Spleen (tissue), 11 donors: ENCODE measurements at regions not wholly inside any gene's neighbourhood (a gene's known extent, or its start where the extent isn't known, plus 50 kb on each side); places are given as distances from the start of the nearest gene placed in this dataset.
A peak's percentile ranks its signal among the peaks of the same experiment; 100 is the strongest.

Source experiments
- DNase-seq: peaks from one replicate; pipeline ENCODE4 v3.0.0-alpha.2; 2020
- H3K27ac ChIP-seq, 8 donors: fragments of 200-600 bp; sonication (generic) in 7 of 8; 1 replicate in 4 of 8; 2 replicates in 4 of 8; pipeline versions ENCODE4 v1.5.0 to v1.8.0; 2016 to 2021; ENCODE audit warnings: inconsistent platforms in 4 of 8, mild to moderate bottlenecking in 4 of 8, moderate library complexity in 1 of 8
- H3K27me3 ChIP-seq, 7 donors: fragments of 200-600 bp; sonication (generic) in 6 of 7; replicated peaks in 1 of 7; 1 replicate in 4 of 7; 2 replicates in 3 of 7; pipeline versions ENCODE4 v1.5.0 to v1.8.0; 2016 to 2021; ENCODE audit warnings: inconsistent platforms in 3 of 7, mild to moderate bottlenecking in 1 of 7
- H3K36me3 ChIP-seq, 6 donors: fragments of 200-600 bp; sonication (generic) in 5 of 6; 1 replicate in 4 of 6; 2 replicates in 2 of 6; pipeline versions ENCODE4 v1.5.0 to v1.8.0; 2016 to 2021; ENCODE audit warnings: inconsistent platforms in 2 of 6
- H3K4me1 ChIP-seq, 6 donors: fragments of 200-600 bp; sonication (generic) in 5 of 6; 1 replicate in 3 of 6; 2 replicates in 3 of 6; pipeline versions ENCODE4 v1.5.0 to v1.8.0; 2016 to 2021; ENCODE audit warnings: inconsistent platforms in 3 of 6
- H3K4me3 ChIP-seq, 8 donors: fragments of 200-600 bp; sonication (generic) in 7 of 8; 1 replicate in 4 of 8; 2 replicates in 4 of 8; pipeline versions ENCODE4 v1.5.0 to v1.8.0; 2016 to 2021; ENCODE audit warnings: inconsistent platforms in 4 of 8, mild to moderate bottlenecking in 4 of 8, moderate library complexity in 2 of 8
- H3K9me3 ChIP-seq, 8 donors: fragments of 200-600 bp; sonication (generic) in 7 of 8; 1 replicate in 4 of 8; 2 replicates in 4 of 8; pipeline versions ENCODE4 v1.5.0 to v1.8.0; 2016 to 2021; ENCODE audit warnings: inconsistent platforms in 4 of 8
- POLR2A ChIP-seq, 3 donors: fragments of 450-650 bp; IDR thresholded peaks; one replicate each; pipeline ENCODE4 v1.5.1; 2017; ENCODE audit warnings: antibody characterized with exemption in 3 of 3, mild to moderate bottlenecking in 1 of 3
- POLR2AphosphoS5 ChIP-seq, 3 donors: sonication (generic); formaldehyde crosslinking; IDR thresholded peaks; one replicate each; pipeline ENCODE4 v1.5.1; 2017; ENCODE audit warnings: antibody characterized with exemption in 3 of 3
- WGBS, 5 donors: extraction: QIAGEN DNeasy Blood & Tissue Kit in 3 of 5; methylation state at CpG; one replicate each; pipeline versions ENCODE4 v1.1.5 to v1.1.7; 2013 to 2018; 5-methylcytosine and 5-hydroxymethylcytosine counted together
- intact Hi-C: fragments of 100-400 bp; cut with DNase I; formaldehyde crosslinking; loops from one replicate; pipeline ENCODE4 v1.15.0; 2023; ENCODE audit warnings: low total_unique reads
- TF ChIP-seq, protein P1 (sequence below), 11 experiments: fragments of 200-600 bp in 7 of 11; fragments of 450-650 bp in 4 of 11; sonication (generic) in 4 of 11; IDR thresholded peaks in 8 of 11; conservative IDR thresholded peaks in 3 of 11; 1 replicate in 7 of 11; 2 replicates in 4 of 11; pipeline versions ENCODE4 v1.4.0 to v1.8.0; 2016 to 2021; ENCODE audit warnings: antibody characterized with exemption in 11 of 11, inconsistent platforms in 4 of 11, mild to moderate bottlenecking in 1 of 11
- donor health status: healthy with polysubstance abuse.
- donor health status: DM: no; HTN: no; CAD: no; lungs with moderate emphysema.
- donor health status: DM: no; HTN: no; CAD: no.
- donor health status: Bipolar disorder and iron deficiency.
- donor health status: healthy.
- donor health status: DM: no; HTN: no; CAD: no.
- donor health status: DM: yes; HTN: yes; CAD: no.

- no peak overlapping the region for H3K4me3 ChIP-seq
- no peak overlapping the region for H3K27ac ChIP-seq
- intact Hi-C loops: no loop called here
- H3K36me3 ChIP-seq: no peaks in the 10 kb centered on the region
- no peaks in the 10 kb centered on the region for H3K9me3 ChIP-seq
- peaks cover 0 to 4% (median 0%) of the 10 kb centered on the region in 7 donors for H3K27me3 ChIP-seq
- H3K4me1 ChIP-seq: no peaks in the 10 kb centered on the region
- DNase-seq: no peak
- TF ChIP-seq, protein P1, sequence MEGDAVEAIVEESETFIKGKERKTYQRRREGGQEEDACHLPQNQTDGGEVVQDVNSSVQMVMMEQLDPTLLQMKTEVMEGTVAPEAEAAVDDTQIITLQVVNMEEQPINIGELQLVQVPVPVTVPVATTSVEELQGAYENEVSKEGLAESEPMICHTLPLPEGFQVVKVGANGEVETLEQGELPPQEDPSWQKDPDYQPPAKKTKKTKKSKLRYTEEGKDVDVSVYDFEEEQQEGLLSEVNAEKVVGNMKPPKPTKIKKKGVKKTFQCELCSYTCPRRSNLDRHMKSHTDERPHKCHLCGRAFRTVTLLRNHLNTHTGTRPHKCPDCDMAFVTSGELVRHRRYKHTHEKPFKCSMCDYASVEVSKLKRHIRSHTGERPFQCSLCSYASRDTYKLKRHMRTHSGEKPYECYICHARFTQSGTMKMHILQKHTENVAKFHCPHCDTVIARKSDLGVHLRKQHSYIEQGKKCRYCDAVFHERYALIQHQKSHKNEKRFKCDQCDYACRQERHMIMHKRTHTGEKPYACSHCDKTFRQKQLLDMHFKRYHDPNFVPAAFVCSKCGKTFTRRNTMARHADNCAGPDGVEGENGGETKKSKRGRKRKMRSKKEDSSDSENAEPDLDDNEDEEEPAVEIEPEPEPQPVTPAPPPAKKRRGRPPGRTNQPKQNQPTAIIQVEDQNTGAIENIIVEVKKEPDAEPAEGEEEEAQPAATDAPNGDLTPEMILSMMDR (IDR thresholded peaks at IDR 0.05 in 8 of 11, conservative IDR thresholded peaks at IDR 0.05 in 3 of 11): no peak
- TF ChIP-seq POLR2A (IDR thresholded peaks at IDR 0.05) (no peak), POLR2AphosphoS5 (IDR thresholded peaks at IDR 0.05) (no peak)
- 53 to 78% (median 71%) methylated on average over 4 of the region's 4 CpGs for WGBS, 5 donors
These were observed 364.1 kb upstream of the ASIC2 start for GRCh38 chr17:33657181-33657580.

DNA sequence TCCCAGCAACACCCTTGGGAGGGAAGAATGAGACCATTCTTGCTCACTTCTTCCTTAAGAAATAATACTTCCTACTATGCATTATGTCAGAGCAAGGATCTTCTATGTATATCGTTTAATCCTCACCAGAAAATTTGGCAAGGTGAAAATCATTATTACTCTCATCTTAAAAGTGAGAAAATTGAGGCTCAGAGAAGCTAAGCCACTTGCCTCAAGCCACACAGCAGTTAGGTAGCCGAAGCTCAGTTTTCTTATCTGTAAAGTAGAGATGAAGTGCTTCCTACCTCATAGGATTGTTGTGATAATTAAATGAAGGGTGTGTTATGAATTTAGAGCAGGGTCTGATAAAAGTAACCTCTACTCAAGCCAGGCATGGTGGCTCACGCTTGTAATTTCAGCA lies 368.9 kb upstream of the ASIC2 start:
- Histone ChIP-seq H3K4me3 (no peak overlapping the region), H3K4me1 (no peaks in the 10 kb centered on the region), H3K36me3 (no peaks in the 10 kb centered on the region), H3K27ac (no peak overlapping the region), H3K9me3 (no peaks in the 10 kb centered on the region), H3K27me3 (peaks cover 0 to 14% (median 0%) of the 10 kb centered on the region in 7 donors)
- DNase-seq: no peak
- TF ChIP-seq, protein P1 (IDR thresholded peaks at IDR 0.05 in 8 of 11, conservative IDR thresholded peaks at IDR 0.05 in 3 of 11): no peak
- TF ChIP-seq POLR2A (IDR thresholded peaks at IDR 0.05) (no peak), POLR2AphosphoS5 (IDR thresholded peaks at IDR 0.05) (no peak)
- 50 to 76% (median 57%) methylated on average over 3 of the region's 3 CpGs for WGBS, 5 donors
- intact Hi-C loops: no loop called here

- peaks cover 0 to 21% (median 0%) of the 10 kb centered on the region in 7 donors for H3K27me3 ChIP-seq
- H3K27ac ChIP-seq: no peak overlapping the region
- H3K4me1 ChIP-seq: peaks cover 0 to 6% (median 0%) of the 10 kb centered on the region in 6 donors
- no peak for TF ChIP-seq POLR2AphosphoS5 (IDR thresholded peaks at IDR 0.05)
- no peak for TF ChIP-seq POLR2A (IDR thresholded peaks at IDR 0.05)
- TF ChIP-seq, protein P1 (IDR thresholded peaks at IDR 0.05 in 8 of 11, conservative IDR thresholded peaks at IDR 0.05 in 3 of 11): no peak
- no peaks in the 10 kb centered on the region for H3K36me3 ChIP-seq
- H3K9me3 ChIP-seq: no peaks in the 10 kb centered on the region
- intact Hi-C loops: no loop called here
- H3K4me3 ChIP-seq: no peak overlapping the region
- WGBS, 5 donors: 76 to 81% (median 79%) methylated on average over 8 of the region's 8 CpGs
- DNase-seq: no peak
These were observed 371.2 kb upstream of the ASIC2 start for GRCh38 chr17:33664116-33664840.

DNA sequence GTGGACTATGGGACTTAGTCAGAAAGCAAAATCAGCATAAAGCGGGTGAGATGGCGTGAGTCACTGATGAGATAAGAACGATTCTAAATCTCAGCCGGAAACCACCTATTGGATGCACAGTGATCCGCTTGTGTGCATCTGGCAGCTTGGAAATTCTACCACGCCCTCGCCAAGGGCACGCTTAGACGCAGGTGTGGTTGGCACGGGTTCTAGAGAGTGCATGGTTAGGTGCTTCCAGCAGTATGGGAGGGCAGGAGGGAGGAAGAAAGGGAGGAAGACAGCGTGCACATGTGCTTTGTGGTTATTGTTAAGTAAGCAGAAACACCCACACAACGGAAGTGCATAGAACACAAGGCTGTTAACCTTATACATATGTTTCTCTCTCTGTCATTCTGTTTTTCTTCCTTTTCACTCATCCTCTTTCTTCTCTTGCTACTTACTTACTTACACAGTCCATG lies 374.0 kb upstream of the ASIC2 start:
- H3K9me3 ChIP-seq: no peaks in the 10 kb centered on the region
- no peak overlapping the region for H3K27ac ChIP-seq
- no peak for DNase-seq
- WGBS, 5 donors: 42 to 56% (median 54%) methylated on average over 12 of the region's 12 CpGs
- TF ChIP-seq POLR2A (IDR thresholded peaks at IDR 0.05) (no peak), POLR2AphosphoS5 (IDR thresholded peaks at IDR 0.05) (no peak)
- TF ChIP-seq, protein P1 (IDR thresholded peaks at IDR 0.05 in 8 of 11, conservative IDR thresholded peaks at IDR 0.05 in 3 of 11): no peak
- H3K27me3 ChIP-seq: peaks cover 0 to 21% (median 0%) of the 10 kb centered on the region in 7 donors
- intact Hi-C loops: no loop called here
- H3K4me3 ChIP-seq: peak overlapping the region in 1 of 8 donors; percentile 14
- peaks cover 0 to 6% (median 0%) of the 10 kb centered on the region in 6 donors for H3K4me1 ChIP-seq
- H3K36me3 ChIP-seq: no peaks in the 10 kb centered on the region
